ENCODE measurements at regions not wholly inside any gene's neighbourhood (a gene's known extent, or its start where the extent isn't known, plus 50 kb on each side); places are given as distances from the start of the nearest gene placed in this dataset.

DNA sequence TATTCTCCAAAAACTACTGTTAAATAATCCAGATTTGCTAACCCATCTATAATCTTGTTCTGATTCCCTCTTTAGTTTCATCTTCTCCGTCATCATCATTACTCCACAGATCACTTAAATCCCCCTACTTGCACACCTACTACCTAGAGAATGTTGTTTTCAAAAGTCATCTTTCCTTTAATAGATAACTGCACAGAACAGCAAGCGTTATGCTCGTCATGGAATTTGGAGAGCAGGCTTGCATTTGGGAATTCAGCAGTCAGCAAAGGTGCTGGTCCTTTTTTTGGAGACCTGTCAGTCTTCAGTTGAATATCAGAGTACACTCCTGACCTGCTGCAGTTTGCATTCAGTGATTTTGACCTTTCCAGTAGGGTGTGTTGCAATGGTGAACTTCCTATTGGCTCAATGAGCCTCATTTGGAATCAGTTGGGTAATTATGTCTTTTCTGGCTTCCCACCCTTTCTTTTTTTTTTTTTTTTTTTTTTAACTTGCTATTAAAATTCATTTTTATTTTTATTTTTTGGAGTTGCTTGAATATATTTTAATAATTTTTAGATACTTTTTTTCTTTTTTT lies 110.6 kb downstream of the HNRNPLL start:
- no peak for TF ChIP-seq TARDBP (IDR thresholded peaks at IDR 0.05)
- TF ChIP-seq NFRKB (IDR thresholded peaks at IDR 0.05): no peak
- TF ChIP-seq PKNOX1 (IDR thresholded peaks at IDR 0.05): no peak
- TF ChIP-seq FOXM1 (IDR thresholded peaks at IDR 0.05; ENCODE audit: borderline replicate concordance): no peak
- TF ChIP-seq SP1 (IDR thresholded peaks at IDR 0.05): no peak

Data from HEK293T (cell line).